Esophagus mucosa (tissue), 1 donor: ENCODE measurements at regions not wholly inside any gene's neighbourhood (a gene's known extent, or its start where the extent isn't known, plus 50 kb on each side); places are given as distances from the start of the nearest gene placed in this dataset.
"Not testable (repeated sequence)": the region's sequence is repeated elsewhere in the genome, so short reads cannot be mapped to it uniquely, and the experiment has no call there.

Experiments used
- ATAC-seq: fragments of 200-7000 bp; cut with Tn5 transposase; one replicate; pipeline ENCODE4 v1.9.1; 2020
- donor health status: DM: yes; HTN: yes; CAD: no.

GRCh38 chr11:44361813-44362212 is 51.9 kb upstream of the ALX4 start:
- ATAC-seq, result no peak

GRCh38 chr11:44363116-44363515 is 53.2 kb upstream of the ALX4 start:
- no peak for ATAC-seq

GRCh38 chr11:44364596-44364995 is 54.7 kb upstream of the ALX4 start:
- ATAC-seq, result no peak

DNA sequence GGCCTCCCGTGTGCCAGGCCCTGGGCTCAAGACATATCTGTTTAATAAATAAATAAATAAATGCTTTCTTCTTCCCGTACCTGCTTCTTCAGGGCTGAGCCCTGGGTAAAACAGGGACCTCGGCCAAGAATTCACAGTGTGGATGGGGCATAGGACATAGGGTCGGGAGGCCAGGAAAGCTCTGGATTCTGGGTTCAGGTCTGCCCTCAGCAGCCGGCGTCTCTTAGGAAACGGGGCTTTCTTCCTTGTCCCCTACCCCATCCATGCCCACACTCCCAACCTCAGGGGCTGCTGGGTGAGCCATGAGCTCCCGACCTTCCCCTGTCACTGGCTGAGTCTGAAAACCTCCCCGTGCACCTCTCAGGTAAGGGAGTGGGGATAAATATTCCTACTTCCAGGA is 55.7 kb upstream of the ALX4 start:
- ATAC-seq, result no peak

GRCh38 chr11:44366026-44366425 is 56.1 kb upstream of the ALX4 start:
- ATAC-seq, result no peak

DNA sequence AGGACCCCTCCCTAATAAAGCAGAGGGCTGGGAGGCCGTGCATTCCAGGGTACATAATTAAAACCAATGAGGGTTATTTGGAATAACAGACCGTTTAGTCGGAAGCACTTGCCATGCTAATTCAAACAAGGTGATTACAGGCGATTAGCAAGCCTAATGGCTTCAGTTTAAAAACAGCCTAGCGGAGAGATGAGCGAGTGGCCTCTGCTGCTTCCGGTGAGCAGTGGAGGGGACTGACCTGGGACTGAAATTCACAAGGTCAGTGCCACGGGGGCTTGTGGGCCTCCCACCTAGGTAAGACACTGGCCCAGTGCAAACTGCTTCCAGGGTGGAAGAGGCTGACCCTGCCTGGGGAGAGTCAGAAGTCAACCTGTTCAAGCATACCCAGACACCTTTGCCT is 56.8 kb upstream of the ALX4 start:
- no peak for ATAC-seq

- ATAC-seq, result no peak
These were observed 57.5 kb upstream of the ALX4 start for GRCh38 chr11:44367452-44367851.

DNA sequence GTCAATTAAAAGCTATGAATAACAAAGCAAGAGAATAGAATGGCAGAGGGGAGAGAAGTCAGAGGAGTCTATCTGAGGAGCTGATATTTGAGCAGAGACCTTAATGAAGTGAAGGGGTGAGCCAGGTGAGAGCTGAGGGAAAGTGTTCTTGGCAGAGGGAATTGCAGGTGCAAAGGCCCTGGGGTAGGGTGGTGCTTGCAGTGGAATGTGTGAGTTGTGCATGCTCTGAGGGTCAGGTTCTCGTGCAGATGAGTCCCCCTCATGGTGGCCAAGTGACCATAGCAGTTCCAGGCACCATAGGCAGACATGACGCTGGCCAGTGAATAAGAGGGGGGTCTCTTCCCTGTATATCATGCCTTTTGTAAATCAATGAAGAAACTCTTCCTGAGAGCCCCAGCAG is 58.9 kb upstream of the ALX4 start:
- no peak for ATAC-seq

- ATAC-seq, result not testable (repeated sequence)
These were observed 61.1 kb upstream of the ALX4 start for GRCh38 chr11:44371042-44371441.

GRCh38 chr11:44371706-44372105 is 61.8 kb upstream of the ALX4 start:
- no peak for ATAC-seq

DNA sequence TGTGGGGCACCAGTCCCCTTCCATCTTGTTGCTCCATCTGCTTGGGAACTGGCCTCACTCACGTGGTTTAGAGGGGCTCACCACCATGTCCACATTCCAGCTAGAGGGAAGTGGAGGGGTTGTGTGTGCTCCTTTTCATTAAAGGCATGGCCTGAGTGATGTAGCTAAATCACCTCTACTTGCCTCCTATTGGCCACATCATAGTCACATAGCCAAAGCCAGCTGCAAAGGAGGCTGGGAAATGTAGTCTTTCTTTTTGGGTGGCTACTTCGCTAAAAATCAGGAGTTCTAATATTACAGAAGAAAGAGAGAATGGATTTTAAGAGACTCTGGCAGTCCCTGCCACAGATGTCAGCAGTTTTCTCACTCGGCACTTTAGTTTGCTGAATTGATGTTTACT is 63.0 kb upstream of the ALX4 start:
- no peak for ATAC-seq

GRCh38 chr11:44374001-44374400 is 64.1 kb upstream of the ALX4 start:
- ATAC-seq, result no peak

- no peak for ATAC-seq
These were observed 66.5 kb upstream of the ALX4 start for GRCh38 chr11:44376423-44376822.

GRCh38 chr11:44377121-44377520 is 67.2 kb upstream of the ALX4 start:
- ATAC-seq, result no peak

DNA sequence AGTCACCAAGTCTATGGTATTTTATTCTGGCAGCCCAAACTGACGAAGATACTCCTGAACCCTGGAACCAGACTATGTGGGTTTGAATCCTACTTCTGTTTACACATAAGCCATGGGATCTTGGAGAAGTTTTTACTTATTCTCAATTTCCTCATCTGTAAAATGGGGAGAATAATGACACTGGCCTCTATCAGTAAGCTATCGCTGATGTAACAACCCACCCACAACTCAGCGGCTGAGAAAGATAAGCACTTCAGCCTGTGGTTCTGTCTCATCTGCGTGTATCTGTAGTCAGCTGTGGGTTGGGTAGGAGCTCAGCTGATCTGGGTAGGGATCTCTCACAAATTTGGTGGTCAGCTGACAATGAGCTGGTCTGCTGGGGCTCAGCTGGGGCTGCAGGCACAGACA is 68.0 kb upstream of the ALX4 start:
- no peak for ATAC-seq

DNA sequence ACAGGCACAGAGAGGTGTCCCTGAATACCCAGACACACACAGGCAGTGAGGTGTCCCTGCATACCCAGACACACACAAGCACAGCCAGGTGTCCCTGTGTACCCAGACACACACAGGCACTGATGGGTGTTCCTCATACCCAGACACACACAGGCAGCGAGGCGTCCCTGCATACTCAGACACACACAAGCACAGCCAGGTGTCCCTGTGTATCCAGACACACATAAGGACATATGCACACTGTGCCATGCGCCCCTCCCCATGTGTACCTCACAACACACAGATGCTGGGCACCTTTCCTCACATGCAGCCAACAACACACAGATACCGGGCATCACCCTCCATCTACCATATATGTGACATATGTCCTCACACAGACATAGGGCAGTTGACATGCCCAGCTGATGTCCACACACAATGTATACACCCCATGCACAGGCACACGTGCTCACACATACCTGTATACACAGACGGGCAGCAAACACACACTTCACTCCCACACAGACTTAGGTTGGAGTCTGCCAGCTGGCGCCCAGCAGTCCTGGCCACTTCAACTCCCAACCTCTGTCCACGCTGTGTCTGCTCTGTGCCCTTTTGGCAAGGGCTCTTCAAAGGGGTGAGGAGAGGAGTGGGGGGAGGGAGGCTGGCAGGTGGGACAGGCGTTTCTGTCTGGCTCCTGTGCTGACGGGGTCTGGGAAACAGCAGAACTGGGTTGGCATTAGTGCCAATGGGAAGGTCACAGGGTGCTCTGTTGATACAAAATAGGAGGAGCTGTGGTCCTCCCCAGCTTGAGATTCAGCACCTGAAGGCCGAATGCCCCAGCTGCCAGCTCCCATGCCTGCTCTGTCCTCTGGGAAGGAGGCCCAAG is 69.4 kb upstream of the ALX4 start:
- ATAC-seq, result no peak

DNA sequence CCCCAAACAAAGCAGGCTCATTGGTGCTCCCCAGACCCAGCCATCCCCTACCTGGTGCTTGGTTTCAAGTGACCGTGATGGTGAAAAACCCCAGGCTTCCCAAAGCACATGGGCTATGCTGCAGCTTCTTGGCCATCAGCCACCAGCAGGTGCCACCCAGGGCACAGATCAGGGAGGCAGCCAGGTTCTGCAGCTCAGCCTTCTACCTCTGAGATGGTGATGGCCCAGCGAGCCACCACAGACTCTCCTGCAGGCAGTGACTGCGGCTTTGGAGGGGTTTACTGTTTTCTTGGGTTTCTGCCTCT is 70.0 kb upstream of the ALX4 start:
- ATAC-seq, result no peak

DNA sequence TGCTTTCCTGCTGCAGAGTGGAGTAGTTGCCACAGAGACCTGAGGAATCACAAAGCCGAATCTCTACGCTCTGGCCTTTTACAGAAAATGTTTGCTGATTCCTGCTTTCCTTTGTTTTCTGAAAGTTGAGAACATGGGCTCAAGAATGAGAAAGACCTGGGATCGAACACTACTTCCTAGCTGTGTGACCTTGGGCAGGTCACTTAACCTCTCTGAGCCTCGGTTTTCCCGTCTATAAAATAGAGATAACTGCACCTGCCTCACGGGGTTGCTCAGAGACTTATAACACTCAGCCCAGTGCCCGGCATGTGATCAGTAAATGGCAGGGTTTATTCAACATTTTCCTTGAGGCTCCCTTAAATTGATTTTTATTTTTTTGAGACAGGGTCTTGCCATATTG is 70.9 kb upstream of the ALX4 start:
- ATAC-seq, result no peak

DNA sequence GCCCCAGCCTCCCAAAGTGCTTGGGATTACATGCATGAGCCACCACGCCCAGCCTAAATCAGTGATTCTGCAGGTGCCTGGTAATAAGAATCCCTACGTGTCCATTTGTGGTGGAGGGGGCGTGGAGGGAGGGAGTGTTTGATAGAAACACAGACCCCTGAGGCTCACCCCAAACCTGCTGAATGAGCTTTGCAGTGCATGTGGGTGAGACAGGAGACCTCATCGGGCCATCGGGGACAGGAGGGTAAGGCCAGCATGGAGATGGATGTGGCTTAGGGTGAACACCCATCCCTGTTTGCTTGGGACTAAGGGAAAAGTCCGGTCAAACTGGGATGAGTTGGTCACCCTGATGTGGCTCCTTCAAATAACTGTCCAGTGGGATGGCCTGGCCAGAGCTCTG is 71.3 kb upstream of the ALX4 start:
- ATAC-seq, result no peak

- no peak for ATAC-seq
These were observed 72.2 kb upstream of the ALX4 start for GRCh38 chr11:44382118-44382517.

DNA sequence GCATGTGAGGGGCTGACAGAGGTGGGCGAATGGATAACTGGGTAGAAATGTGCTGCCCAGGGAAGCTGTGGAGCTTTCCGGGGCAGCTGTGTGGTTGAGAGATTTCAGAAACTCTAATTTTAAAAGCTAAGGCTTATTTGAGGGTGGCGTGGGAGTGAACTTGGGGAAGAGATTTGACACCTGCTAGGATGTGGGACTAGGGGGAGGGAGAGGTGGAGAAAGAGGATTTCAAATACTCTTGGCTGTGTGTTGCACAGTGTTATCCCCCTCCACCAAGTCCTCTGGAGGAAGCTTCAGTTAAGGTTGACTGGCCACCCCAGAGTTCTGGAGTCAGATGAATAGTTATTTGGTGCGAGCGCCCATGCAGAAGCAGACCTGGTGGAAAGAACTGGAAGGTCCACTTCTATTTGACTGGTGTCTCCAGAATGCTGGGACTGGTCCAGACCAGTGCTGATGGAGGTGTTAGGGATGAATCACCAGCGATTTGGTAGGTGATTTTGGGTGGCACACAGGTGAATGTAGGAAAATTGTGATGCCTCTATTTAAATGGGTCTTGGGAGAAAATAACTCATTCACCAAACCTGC is 72.8 kb upstream of the ALX4 start:
- ATAC-seq, result no peak

GRCh38 chr11:44383246-44383645 is 73.3 kb upstream of the ALX4 start:
- ATAC-seq, result no peak

- no peak for ATAC-seq
These were observed 77.5 kb upstream of the ALX4 start for GRCh38 chr11:44387415-44387814.

- no peak for ATAC-seq
These were observed 77.9 kb upstream of the ALX4 start for GRCh38 chr11:44387825-44388224.
